HG02588 (cell line): ENCODE measurements at regions not wholly inside any gene's neighbourhood (a gene's known extent, or its start where the extent isn't known, plus 50 kb on each side); places are given as distances from the start of the nearest gene placed in this dataset.

Experiments
- ATAC-seq: cut with Tn5 transposase; IDR thresholded peaks from one replicate; pipeline ENCODE4 v1.9.1; 2021; ENCODE audit warnings: mild to moderate bottlenecking, moderate library complexity; ENCODE audit not compliant: unreplicated experiment

GRCh38 chr5:167999182-167999581, 292.3 kb upstream of the WWC1 start:
- ATAC-seq: no peak

DNA sequence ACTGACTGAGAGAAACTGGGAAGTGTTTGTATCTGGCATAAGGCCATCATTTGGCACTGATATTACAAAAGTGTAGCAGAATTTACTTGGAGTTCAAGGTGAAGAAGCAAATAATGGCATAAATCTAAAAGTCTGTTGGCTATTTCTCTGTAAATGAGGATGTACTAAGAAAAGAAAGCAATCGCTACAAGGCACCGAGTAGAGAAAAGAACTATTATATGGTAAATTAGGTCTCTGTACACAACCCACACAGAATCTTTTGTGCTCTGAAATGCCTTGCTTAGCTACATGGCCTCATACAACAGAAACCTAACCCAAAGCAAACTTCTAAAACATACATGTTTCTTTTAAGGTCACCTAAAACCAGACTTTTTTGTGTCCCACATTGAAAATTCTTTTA, 290.1 kb upstream of the WWC1 start:
- ATAC-seq: no peak

DNA sequence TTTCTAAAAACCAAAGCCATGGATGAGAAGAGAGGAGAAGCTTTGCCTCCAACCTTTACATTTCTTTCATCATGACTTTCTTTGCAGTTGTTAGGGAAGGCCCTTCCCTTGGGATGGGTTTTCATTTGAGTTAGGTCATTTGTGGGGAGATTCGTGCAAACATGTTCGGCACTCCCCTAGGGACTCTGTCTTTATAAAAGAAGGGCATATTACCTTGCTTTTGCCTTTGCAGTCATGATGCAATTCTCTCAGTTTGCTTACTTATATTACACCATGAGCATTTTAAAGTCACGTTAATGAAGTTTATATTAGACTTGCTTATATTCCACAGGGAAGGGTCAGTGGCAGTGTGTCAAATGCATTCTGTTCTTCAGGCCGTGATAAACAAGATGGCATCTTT, 289.3 kb upstream of the WWC1 start:
- ATAC-seq: no peak

DNA sequence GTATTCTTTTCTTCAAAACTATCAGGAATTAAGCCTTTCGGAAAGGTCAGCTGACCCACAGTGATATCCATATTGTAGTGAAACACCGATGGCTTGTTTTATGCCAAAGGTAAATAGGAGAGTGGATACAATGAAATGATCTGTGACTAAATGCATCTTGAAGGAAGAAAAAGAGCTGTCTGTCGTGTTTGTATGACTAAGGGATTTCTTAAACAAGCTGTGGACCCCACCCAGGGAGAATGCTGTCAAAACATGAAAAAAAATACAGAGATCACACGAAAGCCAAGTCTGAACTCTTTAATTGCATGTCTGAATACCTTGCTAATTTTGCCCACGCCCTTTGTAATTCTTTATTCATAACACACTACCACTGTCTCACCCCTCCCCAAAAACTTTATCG, 286.4 kb upstream of the WWC1 start:
- ATAC-seq: no peak

DNA sequence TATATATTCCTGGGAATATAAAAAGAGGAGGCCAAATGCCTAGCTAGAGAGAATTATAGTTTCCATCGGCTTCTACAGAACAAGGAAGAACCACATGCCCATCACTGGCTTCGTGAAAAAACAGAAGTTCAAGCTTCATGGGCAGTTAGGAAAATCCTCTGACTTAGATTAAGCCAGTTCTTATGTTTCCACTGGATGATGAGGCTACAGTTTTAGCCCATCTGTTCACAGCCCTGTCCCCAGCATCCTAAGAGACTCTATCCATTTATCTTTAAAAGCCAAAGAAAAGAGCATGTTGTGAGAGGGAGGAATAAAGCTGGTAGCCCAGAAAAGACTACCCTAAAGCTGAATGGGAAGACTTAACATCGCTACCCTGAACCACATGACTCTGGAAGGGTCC, 285.5 kb upstream of the WWC1 start:
- no peak for ATAC-seq

GRCh38 chr5:168006456-168007130, 284.9 kb upstream of the WWC1 start:
- ATAC-seq: no peak

DNA sequence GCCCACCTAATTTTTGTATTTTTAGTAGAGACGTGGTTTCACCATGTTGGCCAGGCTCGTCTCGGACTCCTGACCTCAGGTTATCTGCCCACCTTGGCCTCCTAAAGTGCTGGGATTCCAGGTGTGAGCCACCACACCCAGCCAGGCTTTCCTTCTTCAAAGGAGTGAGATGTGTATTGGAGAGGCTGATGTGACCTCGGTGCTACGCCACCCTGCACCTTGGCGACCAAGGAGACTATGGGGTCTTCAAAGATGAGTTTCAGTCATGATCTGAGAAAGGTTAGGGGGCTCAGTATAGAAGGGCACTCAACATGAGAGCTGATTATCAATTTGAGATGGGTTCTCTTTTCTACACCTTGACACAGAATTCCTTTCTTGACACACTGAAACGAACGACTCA, 284.2 kb upstream of the WWC1 start:
- ATAC-seq: no peak

GRCh38 chr5:168008555-168008954, 282.9 kb upstream of the WWC1 start:
- ATAC-seq: no peak

DNA sequence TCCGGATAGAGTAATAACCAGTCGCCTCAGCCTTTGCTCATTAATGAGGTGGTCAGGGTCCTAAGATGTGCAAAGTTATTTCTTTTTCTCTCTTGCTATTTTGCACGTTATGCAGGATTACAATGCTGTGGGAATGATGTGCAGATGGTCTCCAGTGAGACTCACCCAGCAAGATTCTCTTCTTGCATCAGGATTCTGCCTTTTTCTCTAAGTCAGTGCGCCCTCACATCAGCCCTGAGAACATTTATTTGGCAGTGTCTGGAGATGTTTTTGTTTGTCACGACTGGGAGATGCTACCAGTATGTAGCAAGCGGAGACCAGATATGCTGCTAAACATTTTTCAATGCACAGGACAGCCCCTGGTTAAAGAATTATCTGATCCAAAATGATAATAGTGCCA, 280.3 kb upstream of the WWC1 start:
- no peak for ATAC-seq

DNA sequence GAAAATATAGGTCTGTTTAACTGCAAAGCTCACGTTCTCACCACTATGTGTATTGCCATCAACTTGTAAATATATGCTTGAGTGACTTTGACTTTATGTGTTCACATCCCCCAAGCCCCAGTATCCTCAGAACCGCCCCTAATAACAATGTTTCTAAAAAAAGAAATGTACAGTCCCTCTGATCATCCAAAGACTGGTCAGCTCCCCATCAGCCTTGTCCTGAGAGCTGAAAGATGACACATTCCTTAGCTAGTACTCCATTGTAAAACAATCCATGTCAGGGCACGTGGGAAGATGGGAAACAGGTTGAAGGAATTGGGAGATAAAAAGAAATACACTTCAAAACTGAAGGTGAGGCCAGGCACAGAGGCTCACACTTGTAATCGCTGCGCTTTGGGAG, 279.4 kb upstream of the WWC1 start:
- ATAC-seq: no peak

DNA sequence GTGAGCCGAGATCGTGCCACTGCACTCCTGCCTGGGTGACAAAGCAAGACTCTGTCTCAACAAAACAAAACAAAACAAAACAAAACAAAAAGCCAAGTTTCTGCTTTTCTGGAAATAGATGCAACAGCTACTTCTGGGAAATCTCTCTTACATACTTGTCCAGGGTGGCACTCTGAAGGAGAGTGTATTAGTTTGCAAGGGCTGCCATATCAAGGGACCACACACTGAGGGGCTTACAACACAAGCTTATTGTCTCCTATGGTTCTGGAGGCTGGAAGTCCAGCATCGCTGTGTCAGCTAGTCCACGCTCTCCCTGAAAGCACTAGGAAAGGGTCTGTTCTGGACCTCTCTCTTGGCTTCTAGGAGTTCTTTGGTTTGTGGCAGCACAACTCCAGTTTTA, 277.9 kb upstream of the WWC1 start:
- ATAC-seq: no peak

GRCh38 chr5:168014433-168015123, 276.9 kb upstream of the WWC1 start:
- ATAC-seq: no peak

- no peak for ATAC-seq
Measured at GRCh38 chr5:168015506-168015905, 275.9 kb upstream of the WWC1 start.

DNA sequence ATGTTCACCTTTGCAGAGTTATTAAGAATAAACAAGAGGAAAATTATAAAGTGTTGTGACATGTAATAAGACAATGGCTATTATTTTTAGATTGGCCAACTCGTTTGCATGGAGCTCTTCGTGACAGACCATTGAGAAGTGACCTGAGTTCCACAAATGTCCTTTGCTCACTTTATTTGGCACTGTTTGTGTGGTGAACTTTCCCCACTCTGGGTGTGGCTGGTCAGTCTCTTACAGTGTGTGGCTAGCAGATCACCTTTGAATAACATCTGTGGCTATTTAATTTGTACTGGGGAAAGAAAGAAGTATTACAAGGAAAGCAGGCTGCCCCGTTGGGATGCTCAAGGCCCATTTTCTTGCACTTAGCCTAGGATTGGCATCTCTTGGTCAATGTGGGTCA, 274.1 kb upstream of the WWC1 start:
- ATAC-seq: no peak

- ATAC-seq: no peak
Measured at GRCh38 chr5:168019143-168019542, 272.3 kb upstream of the WWC1 start.

DNA sequence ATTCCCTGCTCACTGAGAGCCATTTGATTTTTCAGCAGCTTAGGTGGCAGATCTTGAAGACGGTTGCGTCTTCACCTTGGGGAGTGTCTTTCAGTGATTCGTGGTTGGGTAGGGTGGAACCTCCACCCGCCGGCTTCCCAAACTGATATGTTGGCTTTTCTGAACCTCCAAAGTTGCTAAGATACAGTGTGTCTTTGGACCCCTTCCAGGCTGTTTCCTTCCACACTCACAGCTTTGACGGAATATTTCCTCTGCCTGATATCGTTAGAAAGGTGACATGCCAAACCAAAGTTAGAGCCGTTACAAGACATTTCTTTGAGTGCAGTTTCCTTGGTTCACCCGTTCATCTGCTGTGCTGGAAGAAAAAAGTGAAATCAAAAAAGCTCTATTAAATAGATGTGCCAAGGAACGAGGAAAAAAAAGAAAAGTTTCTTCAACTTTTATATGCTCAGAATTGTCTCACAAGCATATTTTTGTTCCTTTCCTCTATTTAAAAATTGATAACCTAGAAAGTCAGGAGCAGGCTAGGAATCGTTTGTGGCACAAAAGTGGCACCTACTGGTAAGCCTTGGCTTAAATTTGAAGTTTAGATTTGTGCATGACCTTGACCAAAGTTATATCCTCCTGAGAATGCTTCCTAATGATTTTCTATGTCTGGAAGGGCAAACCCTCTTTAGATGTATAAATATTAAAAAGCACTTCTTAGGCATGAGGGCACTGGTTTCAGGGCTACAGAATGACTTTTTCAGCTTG, 270.7 kb upstream of the WWC1 start:
- ATAC-seq: no peak

- no peak for ATAC-seq
Measured at GRCh38 chr5:168022446-168023169, 268.8 kb upstream of the WWC1 start.

- no peak for ATAC-seq
Measured at GRCh38 chr5:168023191-168023590, 268.3 kb upstream of the WWC1 start.

- ATAC-seq: no peak
Measured at GRCh38 chr5:168024306-168024705, 267.1 kb upstream of the WWC1 start.

- ATAC-seq: no peak
Measured at GRCh38 chr5:168027007-168027406, 264.4 kb upstream of the WWC1 start.

DNA sequence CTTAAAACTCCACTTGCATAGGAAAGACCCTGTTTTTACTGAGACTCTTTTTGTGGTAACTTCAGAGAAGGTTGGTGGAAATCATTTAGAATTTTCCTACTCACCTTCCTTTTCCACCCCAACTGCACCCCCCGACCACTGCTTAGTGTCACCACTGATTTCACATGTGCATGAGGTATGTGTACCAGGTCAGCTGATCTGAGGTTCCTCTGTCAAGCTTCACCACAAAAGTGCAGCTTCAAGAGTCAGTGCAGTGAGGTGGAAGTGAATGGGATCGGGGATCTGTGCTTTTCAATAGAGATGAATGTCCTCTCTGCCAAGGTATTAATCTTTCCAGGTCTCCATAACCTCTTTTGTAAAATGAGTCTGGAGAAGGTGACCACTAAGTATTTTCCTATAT, 260.5 kb upstream of the WWC1 start:
- ATAC-seq: no peak

GRCh38 chr5:168031614-168032013, 259.8 kb upstream of the WWC1 start:
- ATAC-seq: no peak
